Neuron (in vitro differentiated cells): ENCODE measurements at regions not wholly inside any gene's neighbourhood (a gene's known extent, or its start where the extent isn't known, plus 50 kb on each side); places are given as distances from the start of the nearest gene placed in this dataset.

Source experiments
- H2AFZ ChIP-seq: one replicate; pipeline ENCODE4 v1.6.1; 2013; ENCODE audit warnings: low read depth, mild to moderate bottlenecking, inconsistent platforms, low read length, moderate library complexity
- H3K27me3 ChIP-seq: one replicate; pipeline ENCODE4 v1.6.1; 2013; ENCODE audit warnings: low read length; ENCODE audit not compliant: insufficient read depth
- H3K36me3 ChIP-seq: one replicate; pipeline ENCODE4 v1.6.1; 2013; ENCODE audit warnings: low read length; ENCODE audit not compliant: insufficient read depth
- H3K4me1 ChIP-seq: one replicate; pipeline ENCODE4 v1.6.1; 2013; ENCODE audit warnings: low read length; ENCODE audit not compliant: insufficient read depth
- H3K4me3 ChIP-seq: 2 replicates; pipeline ENCODE4 v1.5.1; 2013; ENCODE audit warnings: mild to moderate bottlenecking, low read length, moderate library complexity
- H3K9me3 ChIP-seq: one replicate; pipeline ENCODE4 v1.6.1; 2013; ENCODE audit warnings: low read length

GRCh38 chr14:38521591-38521990 is 265.7 kb upstream of the CLEC14A start:
- no peaks in the 10 kb centered on the region for H3K4me1 ChIP-seq
- H3K27me3 ChIP-seq, result no peaks in the 10 kb centered on the region
- no peaks in the 10 kb centered on the region for H3K9me3 ChIP-seq
- no peaks in the 10 kb centered on the region for H3K36me3 ChIP-seq
- no peak overlapping the region for H3K4me3 ChIP-seq
- H2AFZ ChIP-seq, result no peak overlapping the region

- no peaks in the 10 kb centered on the region for H3K27me3 ChIP-seq
- no peaks in the 10 kb centered on the region for H3K36me3 ChIP-seq
- no peaks in the 10 kb centered on the region for H3K4me1 ChIP-seq
- H3K9me3 ChIP-seq, result no peaks in the 10 kb centered on the region
- H3K4me3 ChIP-seq, result no peak overlapping the region
- no peak overlapping the region for H2AFZ ChIP-seq
Measured at GRCh38 chr14:38517426-38517825, 261.5 kb upstream of the CLEC14A start.

GRCh38 chr14:38512236-38512635 is 256.3 kb upstream of the CLEC14A start:
- Histone ChIP-seq H3K9me3 (no peaks in the 10 kb centered on the region), H3K27me3 (no peaks in the 10 kb centered on the region), H3K36me3 (no peaks in the 10 kb centered on the region), H3K4me3 (no peak overlapping the region), H2AFZ (no peak overlapping the region), H3K4me1 (no peaks in the 10 kb centered on the region)

- Histone ChIP-seq H3K4me3 (no peak overlapping the region), H3K4me1 (peaks cover 8% of the 10 kb centered on the region), H3K36me3 (no peaks in the 10 kb centered on the region), H3K27me3 (no peaks in the 10 kb centered on the region), H2AFZ (no peak overlapping the region), H3K9me3 (no peaks in the 10 kb centered on the region)
Measured at GRCh38 chr14:38507299-38507698, 251.4 kb upstream of the CLEC14A start.

GRCh38 chr14:38505973-38506249 is 250.0 kb upstream of the CLEC14A start:
- Histone ChIP-seq H3K4me1 (peaks cover 8% of the 10 kb centered on the region), H3K27me3 (no peaks in the 10 kb centered on the region), H2AFZ (peak overlapping the region; percentile 16), H3K36me3 (no peaks in the 10 kb centered on the region), H3K9me3 (no peaks in the 10 kb centered on the region), H3K4me3 (no peak overlapping the region)

- Histone ChIP-seq H3K9me3 (no peaks in the 10 kb centered on the region), H3K36me3 (no peaks in the 10 kb centered on the region), H3K4me1 (peaks cover 8% of the 10 kb centered on the region), H3K4me3 (no peak overlapping the region), H2AFZ (peak overlapping the region; percentile 16), H3K27me3 (no peaks in the 10 kb centered on the region)
Measured at GRCh38 chr14:38505221-38505972, 249.5 kb upstream of the CLEC14A start.

GRCh38 chr14:38504175-38504574 is 248.3 kb upstream of the CLEC14A start:
- no peaks in the 10 kb centered on the region for H3K27me3 ChIP-seq
- H3K4me1 ChIP-seq, result peaks cover 8% of the 10 kb centered on the region
- H3K36me3 ChIP-seq, result no peaks in the 10 kb centered on the region
- no peaks in the 10 kb centered on the region for H3K9me3 ChIP-seq
- no peak overlapping the region for H2AFZ ChIP-seq
- no peak overlapping the region for H3K4me3 ChIP-seq

GRCh38 chr14:38502239-38502638 is 246.3 kb upstream of the CLEC14A start:
- Histone ChIP-seq H3K9me3 (no peaks in the 10 kb centered on the region), H2AFZ (no peak overlapping the region), H3K4me1 (peaks cover 8% of the 10 kb centered on the region), H3K4me3 (no peak overlapping the region), H3K36me3 (no peaks in the 10 kb centered on the region), H3K27me3 (no peaks in the 10 kb centered on the region)

GRCh38 chr14:38500125-38500524 is 244.2 kb upstream of the CLEC14A start:
- no peaks in the 10 kb centered on the region for H3K4me1 ChIP-seq
- H2AFZ ChIP-seq, result no peak overlapping the region
- H3K36me3 ChIP-seq, result no peaks in the 10 kb centered on the region
- no peaks in the 10 kb centered on the region for H3K9me3 ChIP-seq
- no peaks in the 10 kb centered on the region for H3K27me3 ChIP-seq
- H3K4me3 ChIP-seq, result no peak overlapping the region

GRCh38 chr14:38496092-38496491 is 240.2 kb upstream of the CLEC14A start:
- no peaks in the 10 kb centered on the region for H3K36me3 ChIP-seq
- no peak overlapping the region for H3K4me3 ChIP-seq
- H3K4me1 ChIP-seq, result no peaks in the 10 kb centered on the region
- no peak overlapping the region for H2AFZ ChIP-seq
- no peaks in the 10 kb centered on the region for H3K27me3 ChIP-seq
- H3K9me3 ChIP-seq, result no peaks in the 10 kb centered on the region

GRCh38 chr14:38490273-38490672 is 234.4 kb upstream of the CLEC14A start:
- Histone ChIP-seq H3K9me3 (no peaks in the 10 kb centered on the region), H3K36me3 (no peaks in the 10 kb centered on the region)

GRCh38 chr14:38485026-38485425 is 229.1 kb upstream of the CLEC14A start:
- no peaks in the 10 kb centered on the region for H3K9me3 ChIP-seq
- H3K4me3 ChIP-seq, result no peak overlapping the region
- no peaks in the 10 kb centered on the region for H3K36me3 ChIP-seq
- no peaks in the 10 kb centered on the region for H3K4me1 ChIP-seq
- H2AFZ ChIP-seq, result no peak overlapping the region
- no peaks in the 10 kb centered on the region for H3K27me3 ChIP-seq

More at GRCh38 chr14:38490273-38490672, 234.4 kb upstream of the CLEC14A start:
- H3K4me3 ChIP-seq, result no peak overlapping the region
- H3K27me3 ChIP-seq, result no peaks in the 10 kb centered on the region
- H3K4me1 ChIP-seq, result no peaks in the 10 kb centered on the region
- H2AFZ ChIP-seq, result no peak overlapping the region

GRCh38 chr14:38481952-38482678 is 226.2 kb upstream of the CLEC14A start:
- Histone ChIP-seq H3K4me3 (no peak overlapping the region), H2AFZ (no peak overlapping the region), H3K9me3 (no peaks in the 10 kb centered on the region), H3K4me1 (no peaks in the 10 kb centered on the region), H3K27me3 (no peaks in the 10 kb centered on the region), H3K36me3 (no peaks in the 10 kb centered on the region)
